ENCODE measurements at regions not wholly inside any gene's neighbourhood (a gene's known extent, or its start where the extent isn't known, plus 50 kb on each side); places are given as distances from the start of the nearest gene placed in this dataset.
"Not testable (repeated sequence)": the region's sequence is repeated elsewhere in the genome, so short reads cannot be mapped to it uniquely, and the experiment has no call there.

DNA sequence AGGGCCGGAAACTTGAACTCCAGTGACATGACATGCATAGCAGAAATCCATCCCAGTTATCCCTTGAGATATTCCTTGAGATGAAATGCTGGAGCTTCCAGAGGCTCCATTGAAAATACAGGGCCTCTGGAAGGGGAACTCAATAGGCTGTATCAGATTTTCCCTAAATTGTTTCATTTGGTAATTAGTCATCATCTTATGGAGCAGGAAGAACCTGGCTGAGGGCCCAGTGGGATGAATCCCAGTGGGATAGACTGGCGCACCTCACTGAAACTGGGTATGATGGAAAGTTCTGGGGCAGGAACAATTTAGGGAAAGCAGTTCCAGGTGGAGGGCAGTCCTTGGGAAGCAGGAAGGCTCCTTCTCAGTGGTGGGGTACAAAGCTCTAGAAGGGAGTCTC is 307.8 kb upstream of the DIPK2B start:
- no peak for TF ChIP-seq POLR2A (IDR thresholded peaks at IDR 0.05; ENCODE audit: low read depth, low read length)
- DNase-seq (ENCODE audit: insufficient read length, low spot score) (no peak), FAIRE-seq (no peak)

DNA sequence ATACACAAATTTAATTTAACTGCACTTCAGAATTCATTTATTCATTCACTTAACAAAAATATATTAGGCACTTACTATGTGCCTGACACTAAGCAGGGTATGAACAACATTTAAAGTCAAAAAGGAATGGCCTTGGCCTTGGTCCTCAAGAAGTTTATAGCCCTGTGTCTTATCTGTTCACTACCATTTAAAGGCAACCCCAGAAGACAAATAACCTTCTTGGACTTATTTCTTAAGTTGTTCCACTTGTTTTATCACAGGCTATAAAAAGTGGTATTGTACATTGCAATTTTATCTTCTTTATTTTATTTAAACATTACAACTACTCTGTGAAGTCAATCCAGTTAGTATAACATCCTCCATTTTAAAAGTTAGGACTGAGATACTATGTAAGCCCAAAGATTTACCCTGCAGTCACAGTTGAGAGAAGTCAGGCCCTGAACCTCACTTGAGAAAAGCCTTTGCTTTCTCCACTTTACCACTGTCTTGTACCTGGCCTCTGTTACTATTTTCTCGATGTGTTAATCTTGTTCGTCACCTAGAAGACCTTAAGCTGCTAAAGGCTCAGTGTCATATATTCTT is 305.6 kb upstream of the DIPK2B start:
- DNase-seq (ENCODE audit: insufficient read length, low spot score) (no peak), FAIRE-seq (no peak)
- TF ChIP-seq POLR2A (IDR thresholded peaks at IDR 0.05; ENCODE audit: low read depth, low read length): no peak

DNA sequence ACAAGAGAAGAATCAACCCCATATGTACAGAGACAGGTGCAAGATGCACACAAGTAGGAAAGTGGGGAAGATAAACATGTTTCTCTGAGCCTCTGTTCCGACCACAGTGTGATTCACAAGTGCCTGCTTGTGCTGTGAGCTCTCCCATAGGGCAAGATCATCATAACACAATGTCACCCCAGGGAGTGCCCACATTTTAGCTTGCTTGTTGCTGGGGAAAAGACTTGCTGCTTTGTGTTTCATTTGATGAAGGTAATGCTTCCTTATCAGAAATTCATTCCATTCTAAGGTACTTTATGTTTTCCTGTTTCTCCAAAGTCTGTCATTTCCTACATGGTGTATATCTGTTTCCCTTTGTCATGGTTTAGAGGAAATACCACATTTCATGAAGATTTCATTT is 304.5 kb upstream of the DIPK2B start:
- TF ChIP-seq POLR2A (IDR thresholded peaks at IDR 0.05; ENCODE audit: low read depth, low read length): no peak
- FAIRE-seq (peak; percentile 65), DNase-seq (ENCODE audit: insufficient read length, low spot score) (no peak)

DNA sequence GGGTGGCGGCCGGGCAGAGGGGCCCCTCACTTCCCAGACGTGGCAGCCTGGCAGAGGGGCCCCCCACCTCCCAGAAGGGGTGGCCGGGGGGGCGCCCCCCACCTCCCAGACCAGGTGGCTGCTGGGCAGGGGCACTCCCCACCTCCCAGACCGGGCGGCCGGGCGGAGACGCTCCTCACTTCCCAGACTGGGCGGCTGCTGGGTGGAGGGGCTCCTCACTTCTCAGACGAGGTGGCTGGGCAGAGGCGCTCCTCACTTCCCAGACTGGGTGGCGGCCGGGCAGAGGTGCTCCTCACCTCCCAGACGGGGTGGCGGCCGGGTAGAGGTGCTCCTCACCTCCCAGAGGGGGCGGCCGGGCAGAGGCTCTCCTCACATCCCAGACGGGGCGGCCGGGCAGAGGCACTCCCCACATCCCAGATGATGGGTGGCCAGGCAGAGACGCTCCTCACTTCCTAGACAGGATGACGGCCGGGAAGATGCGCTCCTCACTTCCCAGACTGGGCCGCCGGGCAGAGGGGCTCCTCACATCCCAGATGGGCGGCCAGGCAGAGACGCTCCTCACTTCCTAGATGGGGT is 303.2 kb upstream of the DIPK2B start:
- not testable (repeated sequence) for FAIRE-seq; DNase-seq (ENCODE audit: insufficient read length, low spot score)

DNA sequence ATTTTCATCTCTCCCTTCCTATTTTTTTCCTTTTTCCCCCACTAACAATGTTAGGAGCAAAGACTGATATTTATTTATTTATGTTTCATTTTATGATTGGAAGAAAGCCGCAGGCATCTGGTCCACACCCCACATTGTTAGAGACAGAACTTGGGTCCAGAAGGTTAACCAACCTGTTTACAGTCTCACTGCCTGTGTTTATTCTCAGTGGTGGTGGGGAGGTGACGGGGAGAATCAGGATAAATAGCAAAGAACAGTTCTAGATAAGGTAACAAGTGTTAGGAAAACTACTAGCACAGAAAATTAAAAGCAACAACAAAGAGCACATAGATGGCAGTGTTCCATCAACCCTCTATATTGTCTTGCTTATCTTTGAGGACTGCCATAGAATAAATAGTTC is 301.7 kb upstream of the DIPK2B start:
- no peak for TF ChIP-seq POLR2A (IDR thresholded peaks at IDR 0.05; ENCODE audit: low read depth, low read length)
- FAIRE-seq: no peak

DNA sequence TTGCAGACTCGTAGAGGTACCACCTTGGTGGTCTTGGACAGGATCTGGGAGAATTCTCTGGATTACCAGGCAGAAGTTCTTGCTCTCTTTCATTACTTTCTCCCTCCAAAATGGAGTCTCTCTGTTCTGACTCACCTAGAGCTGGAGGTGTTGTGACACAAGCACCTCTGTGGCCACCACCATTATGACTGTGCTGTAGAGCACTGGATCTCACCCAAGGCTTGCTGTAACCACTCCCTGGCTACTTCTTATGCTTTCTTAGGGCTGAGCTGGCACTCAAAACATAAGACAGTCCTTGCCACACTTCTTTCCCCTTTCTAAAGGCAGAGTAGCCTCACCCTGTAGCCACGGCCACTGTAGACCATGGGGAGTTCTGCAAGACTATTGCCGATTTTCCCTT is 296.6 kb upstream of the DIPK2B start:
- no peak for DNase-seq (ENCODE audit: insufficient read length, low spot score)
- TF ChIP-seq POLR2A (IDR thresholded peaks at IDR 0.05; ENCODE audit: low read depth, low read length): no peak
- no peak for FAIRE-seq

More for the DNA sequence above, 301.7 kb upstream of the DIPK2B start:
- DNase-seq (ENCODE audit: insufficient read length, low spot score): no peak

DNA sequence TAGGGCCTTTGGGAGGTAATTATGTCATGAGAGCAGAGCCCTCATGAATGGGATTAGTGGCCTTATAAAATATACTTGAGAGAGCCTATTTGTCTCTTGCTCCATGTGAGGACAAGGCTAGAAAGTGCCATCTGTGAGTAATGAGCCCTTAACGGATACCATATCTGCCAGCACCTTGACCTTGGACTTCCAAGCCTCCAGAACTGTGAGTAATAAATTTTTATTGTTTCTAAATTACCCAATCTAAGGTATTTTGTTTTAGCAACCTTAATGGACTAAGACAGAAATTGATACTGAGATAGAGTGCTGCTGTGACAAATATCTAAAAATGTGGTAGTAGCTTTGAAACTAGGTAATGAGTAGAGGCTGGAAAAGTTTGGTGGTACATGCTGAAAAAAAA is 285.0 kb upstream of the DIPK2B start:
- FAIRE-seq (no peak), DNase-seq (ENCODE audit: insufficient read length, low spot score) (no peak)
- no peak for TF ChIP-seq POLR2A (IDR thresholded peaks at IDR 0.05; ENCODE audit: low read depth, low read length)

DNA sequence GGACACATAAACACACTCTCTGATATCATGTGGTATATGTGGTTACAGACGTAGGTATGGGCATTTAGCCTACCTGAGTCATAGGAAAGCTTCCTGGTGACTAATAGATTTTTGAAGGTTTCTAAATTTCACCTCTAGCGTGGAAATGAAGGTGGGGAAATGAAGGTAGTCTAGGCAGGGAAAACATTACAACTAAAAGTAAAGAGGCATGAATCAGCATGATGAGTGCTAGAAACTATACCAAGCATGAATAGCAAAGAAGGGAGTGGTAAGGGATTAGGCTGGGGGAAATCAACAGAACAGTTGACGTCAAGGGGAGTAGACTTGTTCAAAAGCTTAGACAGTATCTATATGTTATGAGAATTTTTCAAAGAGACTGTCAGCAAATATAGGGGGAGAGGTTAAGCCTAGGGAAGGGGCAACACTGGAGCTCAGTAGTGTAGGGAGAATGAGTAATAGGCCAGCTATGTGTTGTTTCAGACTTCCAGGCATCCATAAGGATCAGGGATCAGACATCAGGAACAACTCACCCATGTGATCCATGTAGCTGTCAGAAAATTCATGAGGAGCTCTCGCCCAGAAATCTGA is 279.3 kb upstream of the DIPK2B start:
- FAIRE-seq (peak; percentile 50), DNase-seq (ENCODE audit: insufficient read length, low spot score) (no peak)
- TF ChIP-seq POLR2A (IDR thresholded peaks at IDR 0.05; ENCODE audit: low read depth, low read length): no peak

DNA sequence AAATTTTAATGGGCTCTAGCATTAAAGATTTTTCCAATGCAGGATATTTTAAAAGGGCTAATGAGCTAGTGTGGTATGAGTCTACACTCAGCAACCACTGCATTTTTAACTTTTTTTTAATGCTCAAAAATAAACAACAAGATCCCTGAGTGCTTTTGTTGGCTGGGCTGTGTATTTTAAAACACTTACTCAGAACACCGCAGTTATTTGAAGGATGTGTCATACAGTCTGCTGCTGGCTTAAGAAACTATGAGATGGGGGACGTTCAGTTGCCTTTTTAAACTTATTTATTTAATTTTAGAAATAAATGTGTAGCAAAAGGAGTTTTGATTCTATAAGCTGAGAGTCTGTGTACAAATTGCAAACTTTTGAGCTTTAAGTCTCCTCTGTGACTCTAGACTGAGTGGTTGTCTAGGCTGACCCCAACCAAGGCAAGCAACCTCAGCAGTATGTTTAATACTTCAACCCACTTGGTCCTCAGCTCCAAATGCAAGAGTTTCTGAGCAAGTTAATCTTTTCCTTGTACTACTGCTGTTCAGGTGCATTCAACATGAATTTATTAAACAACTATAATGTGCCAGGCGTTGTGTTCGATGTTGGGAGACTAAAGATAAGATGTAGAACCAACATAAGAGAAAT is 278.6 kb upstream of the DIPK2B start:
- no peak for TF ChIP-seq POLR2A (IDR thresholded peaks at IDR 0.05; ENCODE audit: low read depth, low read length)
- DNase-seq (ENCODE audit: insufficient read length, low spot score) (no peak), FAIRE-seq (no peak)

DNA sequence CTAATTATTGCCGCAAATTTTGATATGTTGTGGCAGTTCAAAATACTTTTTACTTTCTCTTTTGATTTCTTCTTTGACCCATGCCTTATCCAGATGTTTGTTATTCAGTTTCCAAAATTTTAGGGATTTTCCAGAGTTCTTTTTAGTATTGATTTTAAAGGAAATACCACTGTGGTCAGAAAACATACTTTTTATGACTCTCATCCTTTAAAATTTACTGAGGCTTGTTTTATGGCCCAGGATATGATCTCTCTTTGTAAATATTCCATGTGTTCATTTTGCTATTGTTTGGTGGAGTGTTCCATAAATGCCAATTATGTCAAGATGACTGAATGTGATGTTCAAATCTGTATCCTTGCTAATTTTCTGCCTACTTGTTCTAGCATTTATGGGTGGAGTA is 272.3 kb upstream of the DIPK2B start:
- no peak for TF ChIP-seq POLR2A (IDR thresholded peaks at IDR 0.05; ENCODE audit: low read depth, low read length)
- no peak for FAIRE-seq
- DNase-seq (ENCODE audit: insufficient read length, low spot score): no peak

DNA sequence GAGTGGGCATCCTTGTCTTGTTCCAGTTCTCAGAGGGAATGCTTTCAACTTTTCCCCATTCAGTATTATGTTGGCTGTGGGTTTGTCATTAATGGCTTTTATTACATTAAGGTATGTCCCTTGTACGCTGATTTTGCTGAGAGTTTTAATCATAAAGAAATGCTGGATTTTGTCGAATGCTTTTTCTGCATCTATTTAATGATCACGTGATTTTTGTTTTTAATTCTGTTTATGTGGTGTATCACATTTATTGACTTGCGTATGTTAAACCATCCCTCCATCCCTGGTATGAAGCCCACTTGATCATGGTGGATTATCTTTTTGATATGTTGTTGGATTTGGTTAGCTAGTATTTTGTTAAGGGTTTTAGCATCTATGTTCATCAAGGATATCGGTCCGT is 266.9 kb upstream of the DIPK2B start:
- not testable (repeated sequence) for DNase-seq (ENCODE audit: insufficient read length, low spot score); FAIRE-seq

DNA sequence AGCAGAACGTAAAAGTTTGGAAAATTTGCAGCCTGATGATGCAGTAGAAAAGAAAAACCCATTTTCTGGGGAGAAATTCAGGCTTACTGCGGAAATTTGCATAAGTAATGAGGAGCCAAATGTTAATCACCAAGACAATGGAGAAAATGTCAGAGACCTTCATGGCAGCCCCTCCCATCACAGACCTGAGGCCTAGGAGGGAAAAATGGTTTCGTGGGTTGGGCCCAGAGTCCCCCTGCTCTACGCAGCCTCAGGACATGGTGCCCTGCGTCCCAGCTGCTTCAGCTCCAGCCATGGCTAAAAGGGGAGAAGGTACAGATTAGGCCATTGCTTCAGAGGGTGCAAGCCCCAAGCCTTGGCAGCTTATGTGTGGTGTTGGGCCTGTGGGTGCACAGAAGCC is 255.1 kb upstream of the DIPK2B start:
- DNase-seq (ENCODE audit: insufficient read length, low spot score); FAIRE-seq: not testable (repeated sequence)

DNA sequence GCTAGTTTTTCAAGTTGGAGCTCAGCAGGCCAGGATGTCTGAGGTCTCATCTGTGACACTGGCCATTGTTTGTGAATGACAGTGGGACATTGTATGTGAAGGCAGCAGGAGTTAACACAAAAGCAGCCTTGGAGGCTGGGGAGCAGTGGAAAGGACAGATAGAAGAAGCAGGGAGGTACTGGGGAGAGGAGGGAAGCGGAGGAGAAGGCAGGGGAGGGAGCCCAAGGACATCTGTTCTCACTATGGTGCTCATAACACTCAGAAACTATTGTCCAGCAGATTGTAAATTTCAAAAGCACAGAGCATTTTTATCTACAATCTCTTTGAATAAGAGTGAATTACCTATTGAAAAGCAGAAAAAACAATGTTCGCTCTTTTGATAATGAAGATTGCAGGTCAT is 253.6 kb upstream of the DIPK2B start:
- no peak for FAIRE-seq
- no peak for DNase-seq (ENCODE audit: insufficient read length, low spot score)
- TF ChIP-seq POLR2A (IDR thresholded peaks at IDR 0.05; ENCODE audit: low read depth, low read length): no peak

DNA sequence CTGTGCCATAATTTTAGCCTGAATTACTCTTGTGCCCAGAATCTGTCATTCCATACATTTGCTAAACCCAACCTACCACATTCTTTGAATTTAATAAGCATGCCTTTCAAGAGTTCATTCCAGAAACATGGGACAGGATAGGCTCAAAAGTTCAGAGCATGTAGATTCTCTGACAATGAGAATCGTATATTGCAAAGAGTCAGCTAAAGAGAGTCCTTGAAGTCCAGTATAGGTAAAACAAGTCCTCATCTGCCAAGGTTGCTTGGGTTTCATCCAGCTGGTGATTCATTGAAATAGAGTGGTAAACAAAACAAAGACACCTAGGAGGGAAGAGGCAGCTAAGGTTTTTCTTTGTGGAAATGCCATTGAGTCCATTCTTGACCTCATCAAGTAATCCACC is 249.3 kb upstream of the DIPK2B start:
- TF ChIP-seq POLR2A (IDR thresholded peaks at IDR 0.05; ENCODE audit: low read depth, low read length): no peak
- FAIRE-seq: no peak
- no peak for DNase-seq (ENCODE audit: insufficient read length, low spot score)

DNA sequence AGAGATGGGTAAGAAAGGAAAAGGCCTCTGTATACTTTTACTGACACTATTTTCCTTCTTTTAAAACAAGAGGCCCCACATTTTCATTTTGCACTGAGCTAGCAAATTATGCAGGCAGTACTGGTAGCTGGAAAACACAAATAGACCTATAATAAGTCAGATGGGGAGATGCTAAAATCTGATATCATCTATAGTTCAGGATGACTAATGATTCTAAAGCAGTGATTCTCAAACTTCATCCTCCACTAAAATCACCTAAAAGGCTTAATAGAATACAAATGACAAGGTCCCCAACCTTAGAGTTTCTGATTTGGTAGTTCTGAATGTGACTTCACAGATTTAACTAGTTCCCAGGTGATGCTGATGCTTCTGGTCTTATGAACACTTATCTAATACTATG is 247.3 kb upstream of the DIPK2B start:
- DNase-seq (ENCODE audit: insufficient read length, low spot score): no peak
- TF ChIP-seq POLR2A (IDR thresholded peaks at IDR 0.05; ENCODE audit: low read depth, low read length): no peak
- FAIRE-seq: no peak

Measured in H54 (cell line).